ENCODE measurements at regions not wholly inside any gene's neighbourhood (a gene's known extent, or its start where the extent isn't known, plus 50 kb on each side); places are given as distances from the start of the nearest gene placed in this dataset.

DNA sequence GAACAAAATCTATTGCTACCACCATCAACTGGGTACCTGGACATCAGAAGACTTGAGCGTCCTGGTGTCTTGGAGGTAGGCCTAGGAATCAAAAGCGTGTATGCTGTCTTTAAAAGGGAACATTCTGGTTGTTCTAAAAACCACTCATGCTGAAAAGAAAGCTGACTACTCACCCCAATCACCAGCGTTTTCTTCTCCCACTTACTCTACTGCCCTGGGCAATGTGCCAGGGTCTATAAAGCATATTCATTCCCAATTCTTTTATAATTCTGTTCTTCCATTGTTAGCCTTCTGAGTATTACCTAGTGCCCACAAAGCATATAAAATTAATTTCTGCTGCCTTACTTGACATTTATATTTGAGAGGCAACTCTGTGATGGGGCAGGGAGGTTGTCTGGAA lies 133.4 kb downstream of the KCNA5 start:
- TF ChIP-seq SUZ12 (IDR thresholded peaks at IDR 0.05; ENCODE audit: extremely low read depth, insufficient read depth, insufficient read length) (no peak), YY1 (IDR thresholded peaks at IDR 0.05; ENCODE audit: insufficient read depth, insufficient read length) (no peak)
